ENCODE measurements at regions not wholly inside any gene's neighbourhood (a gene's known extent, or its start where the extent isn't known, plus 50 kb on each side); places are given as distances from the start of the nearest gene placed in this dataset.

GRCh38 chr15:38035701-38036100 is 101.3 kb downstream of the TMCO5A start:
- TF ChIP-seq EZH2 (IDR thresholded peaks at IDR 0.05) = no peak
- no peak for TF ChIP-seq POLR2AphosphoS5 (IDR thresholded peaks at IDR 0.05; ENCODE audit: borderline replicate concordance, low read depth, low read length)
- no peak for TF ChIP-seq FOXP2 (optimal IDR thresholded peaks at IDR 0.05; ENCODE audit: control extremely low read depth, extremely low read length, insufficient read depth)
